ENCODE measurements at regions not wholly inside any gene's neighbourhood (a gene's known extent, or its start where the extent isn't known, plus 50 kb on each side); places are given as distances from the start of the nearest gene placed in this dataset.
"Not testable (repeated sequence)": the region's sequence is repeated elsewhere in the genome, so short reads cannot be mapped to it uniquely, and the experiment has no call there.

GRCh38 chr4:188949596-188949995, 810.4 kb downstream of the TRIML1 start:
- no peak for DNase-seq (ENCODE audit: low spot score)

GRCh38 chr4:188955066-188955465, 815.8 kb downstream of the TRIML1 start:
- DNase-seq (ENCODE audit: low spot score), result no peak

- no peak for DNase-seq (ENCODE audit: low spot score)
Measured at GRCh38 chr4:188956566-188956965, 817.3 kb downstream of the TRIML1 start.

GRCh38 chr4:188958346-188958745, 819.1 kb downstream of the TRIML1 start:
- no peak for DNase-seq (ENCODE audit: low spot score)

GRCh38 chr4:188959424-188959823, 820.2 kb downstream of the TRIML1 start:
- no peak for DNase-seq (ENCODE audit: low spot score)

GRCh38 chr4:188960411-188961093, 821.3 kb downstream of the TRIML1 start:
- DNase-seq (ENCODE audit: low spot score), result no peak

- no peak for DNase-seq (ENCODE audit: low spot score)
Measured at GRCh38 chr4:188971125-188971524, 831.9 kb downstream of the TRIML1 start.

GRCh38 chr4:188975271-188975670, 836.0 kb downstream of the TRIML1 start:
- DNase-seq (ENCODE audit: low spot score), result no peak

GRCh38 chr4:188976644-188977115, 837.4 kb downstream of the TRIML1 start:
- no peak for DNase-seq (ENCODE audit: low spot score)

- not testable (repeated sequence) for DNase-seq (ENCODE audit: low spot score)
Measured at GRCh38 chr4:188977232-188977631, 838.0 kb downstream of the TRIML1 start.

- no peak for DNase-seq (ENCODE audit: low spot score)
Measured at GRCh38 chr4:188984518-188984917, 845.3 kb downstream of the TRIML1 start.

- peak; percentile 38 for DNase-seq (ENCODE audit: low spot score)
Measured at GRCh38 chr4:188986271-188986689, 847.0 kb downstream of the TRIML1 start.

- DNase-seq (ENCODE audit: low spot score), result no peak
Measured at GRCh38 chr4:188987011-188987410, 847.8 kb downstream of the TRIML1 start.

- DNase-seq (ENCODE audit: low spot score), result no peak
Measured at GRCh38 chr4:188988131-188988530, 848.9 kb downstream of the TRIML1 start.

- DNase-seq (ENCODE audit: low spot score), result no peak
Measured at GRCh38 chr4:188989371-188989770, 850.1 kb downstream of the TRIML1 start.

GRCh38 chr4:188992706-188993105, 853.5 kb downstream of the TRIML1 start:
- DNase-seq (ENCODE audit: low spot score), result no peak

- DNase-seq (ENCODE audit: low spot score), result no peak
Measured at GRCh38 chr4:188993871-188994270, 854.6 kb downstream of the TRIML1 start.

GRCh38 chr4:189001283-189001970, 862.2 kb downstream of the TRIML1 start:
- no peak for DNase-seq (ENCODE audit: low spot score)

- no peak for DNase-seq (ENCODE audit: low spot score)
Measured at GRCh38 chr4:189001971-189002450, 862.8 kb downstream of the TRIML1 start.

- no peak for DNase-seq (ENCODE audit: low spot score)
Measured at GRCh38 chr4:189002475-189002874, 863.2 kb downstream of the TRIML1 start.

- DNase-seq (ENCODE audit: low spot score), result not testable (repeated sequence)
Measured at GRCh38 chr4:189010452-189011217, 871.4 kb downstream of the TRIML1 start.

- DNase-seq (ENCODE audit: low spot score), result peak; percentile 46
Measured at GRCh38 chr4:189021831-189022230, 882.6 kb downstream of the TRIML1 start.

Data from AG08396 (cell line).